HG03520 (cell line): ENCODE measurements at regions not wholly inside any gene's neighbourhood (a gene's known extent, or its start where the extent isn't known, plus 50 kb on each side); places are given as distances from the start of the nearest gene placed in this dataset.
A peak's percentile ranks its signal among the peaks of the same experiment; 100 is the strongest.

ENCODE experiments used
- ATAC-seq: cut with Tn5 transposase; IDR thresholded peaks from one replicate; pipeline ENCODE4 v1.9.1; 2021; ENCODE audit warnings: mild to moderate bottlenecking, moderate library complexity; ENCODE audit not compliant: unreplicated experiment

DNA sequence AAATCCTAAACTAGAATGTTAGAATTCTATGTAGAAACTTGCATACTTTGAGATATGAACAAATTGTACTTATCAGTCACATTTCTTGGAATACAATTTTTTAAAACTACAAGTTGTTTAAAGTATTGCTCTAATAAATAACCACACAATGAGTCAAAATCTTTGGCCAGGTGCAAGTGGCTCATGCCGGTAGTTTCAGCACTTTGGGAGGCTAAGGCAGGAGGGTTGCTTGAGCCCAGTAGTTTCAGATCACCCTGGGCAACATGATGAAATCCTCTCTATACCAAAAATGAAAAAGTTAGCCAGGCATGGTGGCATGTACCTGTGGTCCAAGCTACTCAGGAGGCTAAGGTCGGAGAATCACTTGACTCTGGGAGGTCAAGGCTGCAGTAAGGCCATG, 257.8 kb downstream of the COX7C start:
- no peak for ATAC-seq

DNA sequence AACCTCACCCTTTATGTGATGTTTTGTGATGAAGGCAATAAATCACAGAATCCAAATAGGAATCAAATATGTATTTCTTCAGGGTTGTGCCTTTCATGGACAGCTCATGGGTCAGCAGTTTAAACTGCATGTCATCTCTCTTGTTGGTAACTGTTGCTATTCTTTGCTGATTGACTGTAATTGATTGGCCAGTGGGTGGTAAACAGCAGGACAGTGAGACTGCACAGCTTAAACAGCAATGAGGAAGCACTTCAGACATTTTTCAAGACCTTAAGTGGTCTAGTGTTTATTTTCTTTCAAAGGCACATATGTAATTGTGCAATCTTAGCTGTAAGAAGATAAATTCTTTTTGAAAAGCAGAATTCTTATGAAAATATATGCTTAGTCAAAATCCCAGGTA, 260.5 kb downstream of the COX7C start:
- no peak for ATAC-seq

DNA sequence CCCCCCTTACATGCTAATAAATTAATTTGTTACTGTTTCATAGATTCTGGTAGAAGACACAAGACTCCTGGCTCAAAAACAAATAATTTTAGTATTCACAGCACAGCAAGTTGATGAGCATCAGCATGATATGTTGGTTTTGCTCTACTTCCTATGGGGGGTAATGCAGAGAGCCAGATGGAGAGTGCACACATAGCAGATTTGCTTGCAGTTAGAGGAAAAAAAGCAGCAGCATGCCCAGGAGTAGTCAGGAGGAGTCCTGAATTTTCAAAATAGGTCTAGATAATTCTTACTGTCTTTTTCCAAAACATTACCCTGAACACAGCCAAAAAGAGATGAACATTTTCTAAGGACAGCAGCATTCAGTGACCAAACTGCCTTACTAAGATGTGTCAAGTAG, 261.3 kb downstream of the COX7C start:
- ATAC-seq = no peak

- ATAC-seq = no peak
These were observed 262.6 kb downstream of the COX7C start for GRCh38 chr5:86880344-86880743.

DNA sequence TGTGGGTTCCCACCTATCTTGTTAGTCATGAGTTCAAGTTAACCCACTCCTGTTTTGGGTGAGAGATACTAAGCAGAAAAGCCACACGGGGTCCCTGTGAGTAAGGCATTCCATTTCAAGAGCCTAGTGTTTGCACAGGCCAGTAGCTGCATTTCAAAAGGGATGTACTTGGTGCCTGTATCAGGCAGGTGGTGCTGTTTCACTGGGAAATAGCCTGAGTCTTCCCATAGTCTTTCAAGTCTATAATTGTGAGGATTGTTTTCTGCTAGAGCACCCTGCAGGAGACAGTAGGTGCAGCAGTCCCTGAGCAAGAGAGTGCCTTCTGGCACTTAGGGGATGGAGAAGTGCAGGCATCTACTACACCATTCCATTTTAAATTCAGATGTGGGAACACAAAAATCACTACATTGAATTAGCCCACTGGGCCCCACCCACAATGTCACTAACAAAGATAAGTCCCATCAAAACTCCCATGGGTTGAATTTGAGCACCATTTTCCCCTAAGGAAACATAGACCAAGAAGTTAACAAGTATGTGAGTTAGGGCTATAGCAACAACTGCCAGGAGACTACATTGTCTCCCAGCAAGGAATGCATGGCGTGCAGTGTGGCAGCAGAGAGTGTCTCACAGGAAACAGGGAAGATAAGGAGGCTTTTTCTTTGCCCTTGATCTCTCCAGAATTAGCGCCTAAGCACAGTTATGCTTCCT, 263.2 kb downstream of the COX7C start:
- ATAC-seq = peak; percentile 94

GRCh38 chr5:86881493-86882090, 263.9 kb downstream of the COX7C start:
- ATAC-seq = no peak

DNA sequence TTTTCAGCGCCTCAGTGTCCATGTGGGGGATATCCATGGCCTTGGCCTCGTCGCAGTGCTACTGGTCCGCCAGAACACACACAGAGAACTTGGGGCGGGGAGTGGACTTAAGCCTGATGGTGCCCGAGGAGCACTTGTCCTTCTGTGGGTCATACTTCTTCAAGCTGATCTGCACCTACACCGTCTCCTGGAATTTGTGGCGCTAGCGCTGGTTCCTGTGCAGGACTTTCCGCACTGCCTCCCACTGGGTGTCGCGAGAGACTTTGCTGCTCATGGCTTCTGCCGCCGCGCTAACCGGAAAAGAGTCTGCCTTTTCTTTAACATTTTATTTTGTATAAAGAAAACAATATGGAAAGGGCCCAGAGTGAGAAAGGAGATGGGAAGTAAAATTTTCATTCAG, 266.9 kb downstream of the COX7C start:
- no peak for ATAC-seq

DNA sequence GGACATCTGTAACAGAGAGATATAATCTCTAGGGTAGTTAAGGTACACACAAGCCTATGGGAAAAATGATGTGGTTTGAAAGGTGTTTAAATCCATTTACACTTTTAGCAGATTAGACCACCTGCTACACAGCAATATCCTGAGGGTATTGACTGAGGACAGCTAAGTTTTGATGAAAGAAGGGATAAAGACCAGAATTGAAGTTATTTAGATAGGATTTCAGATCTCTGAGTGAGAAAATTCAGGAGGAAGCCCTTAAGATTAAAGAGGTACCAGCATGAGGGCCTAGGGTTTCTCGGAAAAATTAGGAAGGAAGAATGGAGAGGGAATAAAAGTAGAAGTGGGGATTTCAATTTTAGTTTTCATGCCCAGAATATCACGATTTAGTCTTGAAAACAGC, 267.3 kb downstream of the COX7C start:
- ATAC-seq = no peak

GRCh38 chr5:86885489-86886230, 267.9 kb downstream of the COX7C start:
- ATAC-seq = no peak

GRCh38 chr5:86890375-86890774, 272.6 kb downstream of the COX7C start:
- ATAC-seq = no peak

DNA sequence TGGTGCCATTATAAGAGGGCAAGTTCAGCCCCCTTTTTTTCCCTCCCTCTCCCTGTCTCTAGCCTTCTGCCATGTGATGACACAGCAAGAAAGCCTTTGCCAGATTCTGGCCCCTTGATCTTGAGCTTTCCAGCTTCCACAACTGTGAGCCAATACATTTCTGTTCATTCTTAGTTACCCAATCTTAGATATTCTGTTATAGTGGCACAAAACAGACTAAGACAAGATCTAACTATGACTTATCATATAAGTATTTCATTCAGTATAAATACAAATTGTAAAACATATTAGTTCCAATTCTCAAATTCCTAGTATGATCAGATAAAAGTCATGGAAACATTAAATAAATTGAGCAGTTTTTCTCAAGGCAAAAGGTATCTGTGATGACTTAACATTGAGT, 276.3 kb downstream of the COX7C start:
- ATAC-seq = no peak

DNA sequence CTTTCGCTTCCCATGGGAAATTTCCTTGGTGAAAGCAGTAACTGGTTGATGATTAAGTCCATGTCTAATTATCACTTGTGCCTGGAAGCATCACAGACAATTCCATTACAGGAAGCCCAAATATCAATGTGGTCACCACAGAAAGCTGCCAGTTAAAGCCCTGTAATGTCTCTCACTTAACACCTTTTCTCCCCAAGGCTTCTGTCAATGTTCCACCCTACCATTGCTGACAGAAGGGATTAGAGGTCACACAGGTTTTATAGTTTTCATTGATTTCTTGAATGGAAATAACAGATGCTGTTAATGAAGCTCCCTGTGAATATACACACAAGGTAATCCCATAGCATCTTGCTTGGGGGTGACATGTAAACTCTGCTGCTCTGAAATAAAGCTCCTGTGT, 279.2 kb downstream of the COX7C start:
- no peak for ATAC-seq

GRCh38 chr5:86909418-86910295, 291.9 kb downstream of the COX7C start:
- no peak for ATAC-seq

DNA sequence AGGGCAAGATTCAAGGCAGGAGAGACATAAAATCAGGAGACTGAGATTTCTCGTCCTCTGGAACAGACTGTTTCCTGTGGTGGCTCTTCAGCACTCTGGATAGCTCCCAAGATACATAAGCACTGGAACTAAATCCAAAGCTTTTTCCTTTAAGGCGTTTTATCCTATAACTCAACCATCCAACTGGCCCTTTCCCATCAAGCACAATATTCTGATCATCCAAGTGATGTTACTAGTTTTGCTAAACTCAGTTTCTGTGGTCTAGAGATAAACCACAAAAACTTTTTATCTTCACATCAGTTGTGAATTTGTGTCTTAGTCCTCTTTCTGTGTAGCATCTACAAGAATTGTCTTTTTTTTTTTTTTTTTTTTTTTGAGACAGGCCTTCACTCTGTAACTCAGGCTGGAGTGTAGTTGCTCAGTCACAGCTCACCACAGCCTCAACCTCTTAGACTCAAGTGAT, 299.4 kb downstream of the COX7C start:
- ATAC-seq = no peak

DNA sequence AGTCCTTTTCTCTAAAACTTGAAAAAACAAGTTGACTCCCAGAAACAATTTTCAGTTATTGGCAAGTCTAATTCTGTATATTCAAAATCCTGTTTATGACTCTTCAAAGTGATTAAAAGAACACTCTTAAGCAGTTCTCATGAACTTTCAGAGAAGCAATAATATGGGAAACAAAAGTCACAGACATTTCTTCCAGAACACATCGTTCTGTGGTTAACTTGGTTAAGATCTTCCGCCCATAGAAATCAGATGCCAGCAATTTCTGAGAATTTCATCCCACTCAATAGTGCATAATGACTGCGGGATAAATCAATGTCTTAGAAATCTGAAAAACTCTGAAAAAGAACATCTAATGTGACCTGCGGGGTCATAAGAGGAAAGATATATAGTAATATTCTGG, 300.5 kb downstream of the COX7C start:
- ATAC-seq = no peak

DNA sequence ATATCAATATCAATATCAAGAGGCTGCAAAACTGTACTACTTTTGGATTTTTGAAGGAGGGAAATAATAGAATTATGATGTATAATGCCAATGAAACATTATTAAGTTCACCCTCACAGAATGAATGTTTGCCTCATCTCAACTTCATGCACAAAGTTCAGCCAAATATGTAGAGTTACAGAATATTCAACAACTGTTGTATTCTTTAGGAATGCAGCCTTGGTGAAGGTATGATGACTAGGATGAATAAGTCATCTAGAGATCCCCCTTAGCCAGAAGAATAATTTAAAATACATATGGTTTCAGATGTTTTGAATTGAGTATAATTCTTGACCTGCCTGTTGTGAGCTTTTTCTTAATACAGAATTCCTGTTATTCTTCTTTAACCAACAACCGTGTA, 308.3 kb downstream of the COX7C start:
- no peak for ATAC-seq

GRCh38 chr5:86929123-86929766, 311.5 kb downstream of the COX7C start:
- ATAC-seq = no peak

DNA sequence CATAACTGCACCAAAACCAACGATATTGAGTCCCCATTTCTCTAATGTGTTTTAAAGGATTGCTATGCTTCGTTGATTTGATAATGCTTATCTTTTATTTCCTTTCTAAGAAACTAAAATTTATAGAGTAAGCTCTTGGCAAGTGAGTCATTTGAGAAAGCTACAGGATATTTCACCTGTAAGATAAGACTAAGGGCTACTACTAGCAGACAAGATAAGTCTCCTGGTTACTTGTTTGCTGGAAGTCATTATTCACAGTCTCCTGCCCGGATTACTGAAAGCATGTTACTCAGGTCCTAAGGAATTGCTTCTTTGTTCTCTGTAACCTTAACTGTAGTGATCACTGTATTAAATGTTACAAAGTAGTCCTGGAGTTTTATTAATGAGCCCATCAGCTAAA, 315.9 kb upstream of the RASA1 start:
- ATAC-seq = no peak

DNA sequence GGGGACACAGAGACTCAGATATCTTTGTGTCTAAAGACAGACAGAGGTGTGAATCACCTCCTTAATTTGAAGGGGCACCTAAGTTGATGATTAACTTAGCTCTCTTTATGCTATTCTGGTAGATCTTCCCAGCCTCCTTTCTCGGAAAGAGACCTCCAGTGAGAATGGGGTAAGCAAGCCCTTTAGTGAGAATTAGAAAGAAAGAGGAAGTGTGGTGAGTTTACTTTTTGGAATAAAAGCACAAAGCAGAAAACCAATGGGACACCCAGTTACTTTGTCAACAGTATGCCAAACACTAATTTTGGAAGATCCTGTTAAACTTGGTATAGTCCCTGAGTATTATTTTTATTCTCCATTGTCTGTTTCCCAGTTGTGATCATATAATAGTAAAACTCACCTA, 302.8 kb upstream of the RASA1 start:
- no peak for ATAC-seq

- no peak for ATAC-seq
These were observed 299.4 kb upstream of the RASA1 start for GRCh38 chr5:86968301-86968753.

GRCh38 chr5:86970361-86970760, 297.3 kb upstream of the RASA1 start:
- ATAC-seq = no peak
